ENCODE measurements at regions not wholly inside any gene's neighbourhood (a gene's known extent, or its start where the extent isn't known, plus 50 kb on each side); places are given as distances from the start of the nearest gene placed in this dataset.

DNA sequence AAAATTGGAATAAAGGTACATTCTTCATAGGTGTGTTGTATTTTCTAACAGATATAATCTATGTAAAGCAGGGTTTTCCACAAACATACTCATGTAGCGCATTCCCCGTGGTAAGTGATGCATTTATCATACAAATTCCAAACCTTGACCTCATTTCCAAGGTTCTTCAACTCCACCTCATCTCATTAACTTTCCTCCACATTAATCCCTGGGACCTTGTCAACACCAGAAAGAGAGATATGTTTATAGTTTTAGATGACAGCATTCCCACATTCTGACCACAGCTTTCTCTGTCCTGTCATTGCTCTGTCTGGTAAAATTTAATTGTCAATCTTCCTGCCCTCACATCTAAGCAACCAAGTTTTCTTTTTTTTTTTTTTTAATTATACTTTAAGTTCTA lies 415.1 kb downstream of the TMEM161B start:
- DNase-seq = no peak

DNA sequence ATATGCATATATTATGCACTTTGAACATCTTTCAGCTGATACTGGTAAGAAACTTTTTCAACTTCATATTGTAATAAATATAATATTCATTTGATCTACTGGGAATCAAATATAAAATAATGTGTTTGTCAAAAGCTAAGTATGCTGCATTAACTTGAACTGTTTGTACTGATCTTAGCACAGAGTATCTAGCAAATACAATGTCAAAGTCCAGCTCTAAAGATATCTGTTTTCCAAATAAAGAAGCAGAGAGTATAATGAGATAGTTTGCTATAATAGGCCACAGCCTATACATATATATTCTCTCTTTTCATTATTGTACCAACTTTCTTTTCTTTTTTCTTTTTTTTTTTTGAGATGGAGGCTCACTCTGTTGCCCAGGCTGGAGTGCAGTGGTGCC lies 417.0 kb downstream of the TMEM161B start:
- DNase-seq = no peak

DNA sequence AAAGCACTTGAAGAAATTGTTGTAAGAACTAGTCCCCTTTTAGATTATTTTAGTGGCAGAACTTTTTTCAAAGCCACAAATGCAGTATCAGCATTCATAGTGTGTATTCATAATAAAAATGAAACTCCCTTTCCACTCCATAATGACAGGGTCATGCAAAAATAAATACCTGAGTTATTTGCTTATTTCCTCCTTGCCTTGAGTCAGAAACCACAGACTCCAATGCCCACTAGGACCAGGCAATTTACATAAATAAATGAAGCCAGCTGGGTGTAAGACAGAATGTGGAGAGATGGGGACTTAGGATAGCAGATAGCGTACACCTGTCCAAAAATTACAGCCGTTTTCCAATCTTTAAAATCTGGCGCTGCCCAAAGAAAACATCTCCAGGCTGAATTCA lies 417.8 kb downstream of the TMEM161B start:
- DNase-seq = no peak

- DNase-seq = no peak
These were observed 422.9 kb downstream of the TMEM161B start for GRCh38 chr5:87845734-87846133.

- DNase-seq = no peak
These were observed 423.8 kb downstream of the TMEM161B start for GRCh38 chr5:87844866-87845265.

DNA sequence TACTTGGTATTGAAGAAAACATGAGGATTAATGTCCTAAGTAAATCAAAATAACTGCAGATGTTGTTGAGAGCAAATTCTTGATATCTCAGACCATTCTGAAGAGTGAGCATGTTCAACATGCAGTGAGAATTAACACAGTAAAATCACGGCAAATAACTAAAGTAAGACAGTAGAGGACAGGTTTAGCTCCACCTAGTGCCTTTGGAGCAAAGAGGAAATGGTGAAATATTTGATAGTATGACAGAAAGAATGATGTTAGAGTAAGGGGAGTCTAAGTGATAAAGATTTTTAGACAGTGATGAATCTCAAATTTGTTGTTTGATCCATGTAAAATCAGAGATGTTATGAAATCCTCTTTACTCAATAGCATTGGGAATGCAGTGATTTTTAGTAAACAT lies 424.2 kb downstream of the TMEM161B start:
- DNase-seq = no peak

DNA sequence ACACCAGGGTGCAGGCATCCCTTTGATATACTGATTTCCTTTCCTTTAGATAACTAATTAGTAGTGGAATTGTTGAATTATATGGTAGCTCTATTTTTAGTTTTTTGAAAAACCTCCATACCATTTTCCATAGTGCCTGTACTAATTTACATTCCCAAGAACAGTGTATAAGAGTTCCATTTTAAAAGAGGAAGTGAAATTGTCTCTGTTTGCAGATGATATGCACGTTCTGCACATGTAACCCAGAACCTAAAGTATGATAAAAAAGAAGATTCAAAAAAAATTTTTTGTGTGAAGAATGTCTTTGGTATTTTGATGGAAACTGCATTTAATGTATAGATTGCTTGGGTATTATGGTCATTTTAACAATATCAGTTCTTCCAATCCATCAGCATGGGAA lies 424.0 kb upstream of the CCNH start:
- DNase-seq = no peak

DNA sequence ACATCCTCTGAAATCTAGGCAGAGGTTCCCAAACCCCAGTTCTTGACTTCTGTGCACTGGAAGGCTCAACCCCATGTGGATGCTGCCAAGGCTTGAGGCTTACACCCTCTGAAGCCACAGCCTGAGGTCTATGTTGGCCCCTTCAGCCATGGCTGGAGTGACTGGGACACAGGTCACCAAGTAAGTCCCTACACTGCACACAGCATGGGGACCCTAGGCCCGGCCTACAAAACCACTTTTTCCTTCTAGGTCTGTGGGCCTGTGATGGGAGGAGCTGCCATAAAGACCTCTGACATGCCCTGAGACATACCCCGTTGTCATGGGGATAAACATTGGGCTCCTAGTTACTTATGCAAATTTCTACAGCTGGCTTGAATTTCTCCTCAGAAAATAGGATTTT lies 418.8 kb upstream of the CCNH start:
- DNase-seq = no peak

- DNase-seq = no peak
These were observed 416.5 kb upstream of the CCNH start for GRCh38 chr5:87829217-87829551.

GRCh38 chr5:87828545-87829216 lies 416.0 kb upstream of the CCNH start:
- no peak for DNase-seq

DNA sequence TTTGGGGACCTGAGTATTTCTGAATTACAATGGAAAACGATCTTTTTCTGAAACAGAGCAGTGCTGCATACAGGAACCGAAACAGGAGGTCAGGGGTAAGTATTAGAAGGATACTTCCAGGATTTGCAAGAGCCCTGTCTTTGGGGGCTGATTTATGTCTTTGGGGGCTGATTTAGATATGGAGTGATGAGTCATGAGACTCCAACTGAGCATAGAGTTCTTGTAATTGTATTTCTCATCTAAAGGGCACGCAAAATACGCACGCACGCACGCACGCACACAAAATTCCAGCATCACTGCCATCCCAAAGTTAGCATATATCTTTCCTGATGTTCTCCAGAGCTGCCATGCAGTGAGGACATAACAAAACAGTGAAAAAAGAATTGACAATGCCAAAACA lies 414.8 kb upstream of the CCNH start:
- no peak for DNase-seq

DNA sequence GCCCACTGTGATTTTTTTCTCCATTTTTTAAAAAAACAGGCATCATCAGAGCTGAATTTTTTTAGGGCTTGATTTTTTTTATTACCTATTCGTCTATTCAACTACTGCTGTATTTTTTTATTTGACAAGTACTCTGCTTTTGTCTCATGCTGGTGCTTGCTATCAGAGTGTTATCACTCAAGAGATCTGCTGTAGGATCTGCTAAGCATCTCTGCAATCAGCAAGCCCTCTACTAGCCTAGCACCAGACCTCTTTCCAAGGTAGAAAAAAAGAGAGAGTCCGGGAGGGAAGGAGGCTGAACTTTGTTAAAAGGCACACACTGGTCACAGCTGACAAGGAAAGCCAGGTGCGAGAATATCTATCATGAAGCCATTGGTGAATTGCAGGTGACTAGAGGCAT lies 413.8 kb upstream of the CCNH start:
- DNase-seq = no peak

DNA sequence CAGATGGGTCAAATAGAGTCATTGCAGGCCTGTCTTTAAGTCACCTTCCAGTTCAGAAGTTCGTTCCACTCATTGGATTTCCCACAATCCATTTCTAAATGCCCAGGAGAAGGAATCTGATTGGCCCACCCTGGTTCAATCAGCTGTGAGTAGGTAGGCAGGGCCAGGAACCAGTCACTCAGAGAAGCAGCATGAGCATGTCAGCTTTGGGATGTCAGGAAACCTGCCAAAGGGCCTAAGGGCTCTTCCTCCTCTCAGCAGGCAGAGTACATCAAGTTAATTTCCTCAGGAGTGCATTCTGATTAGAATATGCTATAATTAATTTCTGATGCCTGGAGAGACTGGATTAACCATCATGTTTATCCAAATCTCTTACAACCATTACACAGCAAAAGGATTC lies 412.9 kb upstream of the CCNH start:
- DNase-seq = no peak

DNA sequence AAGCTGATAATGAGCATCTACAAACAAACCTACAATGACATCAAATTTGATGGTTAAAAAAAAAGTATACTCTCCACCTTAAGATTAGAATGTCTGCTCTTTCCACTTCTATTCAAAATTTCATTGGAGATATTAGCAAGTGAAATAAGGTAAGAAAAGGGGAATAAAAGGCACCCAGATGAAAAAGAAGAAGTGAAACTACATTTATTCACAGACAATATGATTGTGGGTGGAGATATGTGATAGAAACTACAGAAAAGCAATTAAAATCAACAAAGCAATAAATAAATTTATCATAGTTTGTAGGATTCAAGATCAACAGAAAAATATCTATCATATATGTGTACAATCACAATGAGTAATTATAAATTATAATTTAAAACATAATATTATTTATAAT lies 395.1 kb upstream of the CCNH start:
- no peak for DNase-seq

GRCh38 chr5:87803352-87803751 lies 390.6 kb upstream of the CCNH start:
- DNase-seq = no peak

DNA sequence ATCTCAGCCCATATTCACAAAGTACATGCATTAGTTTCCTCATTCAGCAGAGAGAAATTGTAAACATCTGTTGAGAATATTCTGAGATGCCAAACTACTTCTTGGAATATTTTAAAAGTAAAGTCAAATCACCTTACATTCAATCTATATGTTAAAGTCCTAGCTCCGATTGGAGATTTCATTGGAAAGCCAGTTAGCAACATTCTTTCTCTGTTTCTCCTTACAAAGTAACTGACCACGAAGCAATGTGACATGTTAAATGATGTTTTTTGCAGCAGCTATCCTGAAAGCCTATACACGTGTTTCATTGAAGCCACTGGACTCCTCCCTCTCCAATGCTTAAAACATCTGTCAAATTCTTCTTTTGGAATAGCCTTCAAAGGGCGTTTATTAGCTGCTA lies 379.1 kb upstream of the CCNH start:
- no peak for DNase-seq

GRCh38 chr5:87788416-87788815 lies 375.7 kb upstream of the CCNH start:
- DNase-seq = no peak

- DNase-seq = no peak
These were observed 375.0 kb upstream of the CCNH start for GRCh38 chr5:87787625-87788256.

DNA sequence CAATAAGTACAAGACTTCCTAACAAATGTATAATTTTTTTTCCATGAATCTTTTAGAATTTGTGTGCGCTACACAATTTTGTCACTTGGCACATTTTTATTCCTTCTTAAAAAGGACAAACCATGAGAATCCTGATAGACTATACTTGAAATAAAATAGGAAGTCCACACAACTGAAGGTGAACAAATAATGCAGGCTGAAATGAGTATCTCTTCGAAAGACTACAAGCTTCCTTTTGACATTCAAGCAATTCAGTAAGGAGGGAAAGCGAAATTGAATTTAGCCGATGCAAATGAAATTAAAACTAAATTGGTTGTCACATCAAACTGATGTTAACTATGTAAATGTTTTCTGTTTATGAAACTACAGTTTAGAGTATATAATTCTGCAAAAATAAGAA lies 374.4 kb upstream of the CCNH start:
- no peak for DNase-seq

DNA sequence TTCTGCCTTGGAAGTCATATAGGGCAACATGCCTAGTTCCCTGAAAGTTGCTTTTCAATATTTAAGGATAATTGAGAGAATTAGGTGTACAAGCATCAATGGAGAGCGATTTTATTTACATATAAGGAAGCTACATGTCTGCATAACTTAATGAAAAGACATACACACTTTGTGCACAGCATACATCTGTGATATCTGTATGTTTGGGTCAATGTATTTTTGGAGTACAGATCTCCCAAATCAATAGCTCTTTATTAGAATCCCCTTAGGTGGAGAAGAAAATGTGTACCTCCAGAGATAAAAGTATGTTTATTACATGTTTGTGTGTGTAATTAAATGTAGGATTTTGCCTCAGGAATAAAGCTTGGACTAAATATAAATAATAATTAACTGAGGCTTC lies 373.7 kb upstream of the CCNH start:
- DNase-seq = no peak

DNA sequence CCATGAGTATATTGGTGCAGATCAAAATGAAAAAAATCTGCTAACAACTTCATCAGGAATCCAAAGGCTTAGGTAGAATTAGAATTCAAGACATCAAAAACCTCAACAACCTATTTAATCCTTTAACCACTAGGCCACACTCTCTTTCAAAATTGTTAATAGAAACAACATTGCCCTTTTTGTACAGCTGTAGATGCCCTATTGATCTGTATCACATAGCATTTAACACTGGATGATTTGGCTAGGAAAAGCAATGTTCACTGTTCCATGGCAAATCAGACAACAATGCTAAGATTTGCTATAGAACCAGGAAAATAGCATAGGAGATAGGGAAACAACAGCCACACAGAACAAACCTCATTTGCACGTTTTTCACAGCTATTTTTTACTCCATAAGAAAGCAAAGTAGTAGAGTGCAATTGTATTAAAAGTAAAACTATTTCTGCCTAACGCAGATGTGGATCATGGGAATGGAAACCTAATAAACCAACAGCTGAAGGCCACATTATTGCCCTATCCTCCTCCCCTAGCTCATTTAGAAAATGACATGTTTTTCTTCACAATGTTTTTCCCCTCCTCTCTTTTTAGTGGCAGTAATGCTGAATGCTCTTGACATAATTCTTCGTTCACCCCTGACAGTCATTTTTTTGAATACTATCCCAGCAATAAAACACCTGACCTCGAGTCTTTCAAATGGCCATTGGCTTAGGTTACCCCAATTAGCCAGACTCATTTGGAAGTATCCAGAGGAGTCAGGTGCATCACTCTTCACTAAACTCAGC lies 373.0 kb upstream of the CCNH start:
- no peak for DNase-seq

- no peak for DNase-seq
These were observed 372.3 kb upstream of the CCNH start for GRCh38 chr5:87784879-87785495.

DNA sequence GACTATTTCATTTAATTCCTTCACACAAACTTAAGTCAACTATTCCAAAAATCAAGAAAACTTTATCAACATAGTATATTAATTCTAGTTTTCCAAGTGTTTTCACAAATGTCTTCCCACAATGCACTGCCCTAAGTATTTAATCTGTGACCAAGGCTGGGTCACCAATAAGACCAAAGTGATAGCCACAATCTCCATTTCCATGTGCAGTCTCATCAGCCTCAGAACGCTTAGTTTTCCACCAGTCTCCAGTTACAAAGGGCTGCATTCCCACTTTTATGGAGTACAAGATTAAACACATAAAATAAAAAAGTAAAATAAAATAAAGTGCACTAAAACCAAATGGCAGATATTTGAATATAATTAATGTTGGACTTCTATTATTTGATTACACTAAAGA lies 371.6 kb upstream of the CCNH start:
- DNase-seq = no peak

GRCh38 chr5:87782916-87783315 lies 370.2 kb upstream of the CCNH start:
- DNase-seq = no peak

Measured in SW 1271 (cell line).